ENCODE measurements at regions not wholly inside any gene's neighbourhood (a gene's known extent, or its start where the extent isn't known, plus 50 kb on each side); places are given as distances from the start of the nearest gene placed in this dataset.

GRCh38 chr19:32219392-32219791 is 126.0 kb upstream of the ZNF507 start:
- TF ChIP-seq CTCF (IDR thresholded peaks at IDR 0.05; ENCODE audit: insufficient read depth, low read depth, low read length) (no peak), EZH2 (IDR thresholded peaks at IDR 0.05; ENCODE audit: insufficient read depth, low read length) (no peak)

Measured in astrocyte (in vitro differentiated cells and primary cell).